Esophagus muscularis mucosa (tissue), 4 donors: ENCODE measurements at regions not wholly inside any gene's neighbourhood (a gene's known extent, or its start where the extent isn't known, plus 50 kb on each side); places are given as distances from the start of the nearest gene placed in this dataset.

Source experiments
- DNase-seq: peaks from one replicate; pipeline ENCODE4 v3.0.0-alpha.2; 2017; ENCODE audit errors: extremely low spot score
- H3K27ac ChIP-seq, 4 donors: fragments of 200-600 bp; sonication (generic); replicated peaks in 1 of 4; 1 replicate in 3 of 4; 2 replicates in 1 of 4; pipeline ENCODE4 v1.5.1; 2016 to 2019; ENCODE audit warnings: mild to moderate bottlenecking in 1 of 4
- H3K27me3 ChIP-seq, 4 donors: fragments of 200-600 bp; sonication (generic); one replicate each; pipeline versions ENCODE4 v1.5.1 to v1.6.0; 2016 to 2019
- H3K36me3 ChIP-seq, 4 donors: fragments of 200-600 bp; sonication (generic); one replicate each; pipeline ENCODE4 v1.5.1; 2016 to 2019
- H3K4me1 ChIP-seq, 4 donors: fragments of 200-600 bp; sonication (generic); one replicate each; pipeline ENCODE4 v1.5.1; 2016 to 2019
- H3K4me3 ChIP-seq, 4 donors: fragments of 200-600 bp; sonication (generic); 1 replicate in 2 of 4; 2 replicates in 2 of 4; pipeline ENCODE4 v1.5.1; 2016 to 2019; ENCODE audit warnings: mild to moderate bottlenecking in 4 of 4, moderate library complexity in 1 of 4
- H3K9me3 ChIP-seq, 4 donors: fragments of 200-600 bp; sonication (generic); 1 replicate in 3 of 4; 2 replicates in 1 of 4; pipeline ENCODE4 v1.5.1; 2016 to 2019
- EP300 ChIP-seq: sonication (generic); formaldehyde crosslinking; IDR thresholded peaks from one replicate; pipeline ENCODE4 v1.6.1; 2017; ENCODE audit warnings: antibody characterized with exemption
- POLR2A ChIP-seq: fragments of 450-650 bp; IDR thresholded peaks from one replicate; pipeline ENCODE4 v1.6.1; 2017; ENCODE audit warnings: antibody characterized with exemption, moderate library complexity, mild to moderate bottlenecking, low read depth
- POLR2AphosphoS5 ChIP-seq, 2 donors: sonication (generic); formaldehyde crosslinking; IDR thresholded peaks; one replicate each; pipeline ENCODE4 v1.6.1; 2017; ENCODE audit warnings: antibody characterized with exemption in 2 of 2
- WGBS: methylation state at CpG from one replicate; pipeline ENCODE4 v1.1.5; 2018; 5-methylcytosine and 5-hydroxymethylcytosine counted together
- intact Hi-C: fragments of 100-400 bp; cut with DNase I; formaldehyde crosslinking; loops from one replicate; pipeline ENCODE4 v1.15.1; 2023
- TF ChIP-seq, protein P1 (sequence below), 3 experiments: fragments of 200-600 bp in 2 of 3; fragments of 450-650 bp in 1 of 3; sonication (generic) in 2 of 3; IDR thresholded peaks; one replicate each; pipeline ENCODE4 v1.5.1; 2017 to 2019; ENCODE audit warnings: antibody characterized with exemption in 3 of 3, mild to moderate bottlenecking in 2 of 3, moderate library complexity in 1 of 3

DNA sequence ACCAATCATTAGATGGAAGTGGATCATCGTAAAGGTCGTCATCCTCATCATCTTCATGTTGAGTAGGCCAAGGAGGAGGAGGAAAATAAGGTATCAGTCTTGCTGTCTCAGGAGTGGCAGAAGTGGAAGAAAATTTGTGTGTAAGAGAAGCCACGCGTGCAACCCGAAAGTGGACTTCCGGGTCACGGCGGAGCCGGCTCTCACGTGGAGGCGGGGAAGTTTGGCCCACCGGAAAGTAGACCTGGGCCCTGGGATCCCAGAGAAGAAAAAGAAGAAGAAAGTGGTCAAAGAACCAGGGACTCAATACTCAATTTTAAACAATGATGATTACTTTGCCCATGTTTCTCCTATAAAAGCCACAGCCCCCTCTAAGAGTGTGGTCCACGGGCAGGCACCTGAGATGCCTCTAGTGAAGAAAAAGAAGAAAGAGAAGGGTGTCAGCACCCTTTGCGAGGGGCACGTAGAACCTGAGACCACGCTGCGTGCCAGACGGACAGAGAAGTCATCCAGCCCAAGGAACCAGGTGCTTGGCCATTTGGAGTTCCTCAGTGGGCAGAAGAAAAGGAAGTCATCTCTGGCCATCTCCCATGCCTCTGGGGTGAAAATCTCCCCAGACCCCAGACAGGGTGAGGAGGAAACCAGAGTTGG is 365.8 kb downstream of the BCAT1 start:
- 98% methylated on average over 18 of the region's 18 CpGs for WGBS
- DNase-seq, result no peak
- Histone ChIP-seq H3K9me3 (peaks cover 0 to 14% (median 8%) of the 10 kb centered on the region in 4 donors), H3K27me3 (no peaks in the 10 kb centered on the region), H3K27ac (no peak overlapping the region), H3K36me3 (no peaks in the 10 kb centered on the region), H3K4me3 (no peak overlapping the region), H3K4me1 (no peaks in the 10 kb centered on the region)
- no peak for TF ChIP-seq POLR2AphosphoS5 (IDR thresholded peaks at IDR 0.05)
- TF ChIP-seq, protein P1, sequence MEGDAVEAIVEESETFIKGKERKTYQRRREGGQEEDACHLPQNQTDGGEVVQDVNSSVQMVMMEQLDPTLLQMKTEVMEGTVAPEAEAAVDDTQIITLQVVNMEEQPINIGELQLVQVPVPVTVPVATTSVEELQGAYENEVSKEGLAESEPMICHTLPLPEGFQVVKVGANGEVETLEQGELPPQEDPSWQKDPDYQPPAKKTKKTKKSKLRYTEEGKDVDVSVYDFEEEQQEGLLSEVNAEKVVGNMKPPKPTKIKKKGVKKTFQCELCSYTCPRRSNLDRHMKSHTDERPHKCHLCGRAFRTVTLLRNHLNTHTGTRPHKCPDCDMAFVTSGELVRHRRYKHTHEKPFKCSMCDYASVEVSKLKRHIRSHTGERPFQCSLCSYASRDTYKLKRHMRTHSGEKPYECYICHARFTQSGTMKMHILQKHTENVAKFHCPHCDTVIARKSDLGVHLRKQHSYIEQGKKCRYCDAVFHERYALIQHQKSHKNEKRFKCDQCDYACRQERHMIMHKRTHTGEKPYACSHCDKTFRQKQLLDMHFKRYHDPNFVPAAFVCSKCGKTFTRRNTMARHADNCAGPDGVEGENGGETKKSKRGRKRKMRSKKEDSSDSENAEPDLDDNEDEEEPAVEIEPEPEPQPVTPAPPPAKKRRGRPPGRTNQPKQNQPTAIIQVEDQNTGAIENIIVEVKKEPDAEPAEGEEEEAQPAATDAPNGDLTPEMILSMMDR (IDR thresholded peaks at IDR 0.05), result no peak
- no peak for TF ChIP-seq EP300
- TF ChIP-seq POLR2A, result no peak
- intact Hi-C loops, result no loop called here

DNA sequence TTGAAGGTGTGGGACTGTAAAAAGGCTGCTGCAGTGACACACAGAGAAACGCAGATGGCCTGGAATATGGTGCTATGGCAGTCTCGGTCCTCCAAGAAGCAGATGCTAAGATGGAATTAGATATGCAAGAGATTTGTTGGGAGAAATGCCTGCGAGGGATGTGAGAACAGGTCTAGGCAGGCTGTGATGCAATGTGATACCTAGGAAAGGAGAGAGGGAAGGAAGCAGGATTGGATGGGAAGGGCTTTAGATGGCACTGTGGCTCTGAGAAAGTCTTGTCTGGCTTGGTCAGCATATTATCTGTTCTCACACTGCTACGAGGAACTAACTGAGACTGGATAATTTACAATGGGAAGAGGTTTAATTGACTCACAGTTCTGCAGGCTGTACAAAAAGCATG is 374.4 kb downstream of the BCAT1 start:
- WGBS, result 87% methylated on average over 4 of the region's 4 CpGs
- Histone ChIP-seq H3K27me3 (no peaks in the 10 kb centered on the region), H3K27ac (no peak overlapping the region), H3K36me3 (no peaks in the 10 kb centered on the region), H3K4me1 (no peaks in the 10 kb centered on the region), H3K4me3 (no peak overlapping the region), H3K9me3 (peaks cover 0 to 8% (median 3%) of the 10 kb centered on the region in 4 donors)
- intact Hi-C loops, result no loop called here
- no peak for TF ChIP-seq EP300
- no peak for TF ChIP-seq POLR2A
- no peak for TF ChIP-seq POLR2AphosphoS5 (IDR thresholded peaks at IDR 0.05)
- TF ChIP-seq, protein P1 (IDR thresholded peaks at IDR 0.05), result no peak
- DNase-seq, result no peak

DNA sequence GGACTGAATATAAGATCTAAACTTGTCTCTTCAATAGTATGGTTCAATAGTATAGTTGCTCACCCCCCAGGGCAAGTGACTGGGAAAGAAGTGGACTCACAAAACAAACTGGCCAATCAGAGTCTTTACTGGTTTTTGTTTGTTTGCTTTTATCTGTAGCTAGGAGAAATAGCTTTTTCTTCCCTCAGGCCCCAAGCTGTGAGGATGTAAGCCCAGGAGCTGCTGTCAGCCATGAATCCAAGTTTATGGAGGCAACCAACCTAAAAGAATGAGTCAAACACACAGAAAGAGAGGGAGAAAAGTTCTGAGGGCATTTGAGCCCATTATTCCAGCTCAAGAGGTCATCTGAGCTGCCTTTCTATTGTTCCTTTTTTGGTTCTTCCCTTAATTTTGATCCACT is 375.3 kb downstream of the BCAT1 start:
- Histone ChIP-seq H3K4me1 (no peaks in the 10 kb centered on the region), H3K4me3 (no peak overlapping the region), H3K9me3 (no peaks in the 10 kb centered on the region), H3K36me3 (no peaks in the 10 kb centered on the region), H3K27me3 (no peaks in the 10 kb centered on the region), H3K27ac (no peak overlapping the region)
- no peak for DNase-seq
- intact Hi-C loops, result no loop called here
- TF ChIP-seq, protein P1 (IDR thresholded peaks at IDR 0.05), result no peak
- no peak for TF ChIP-seq POLR2AphosphoS5 (IDR thresholded peaks at IDR 0.05)
- no peak for TF ChIP-seq POLR2A
- TF ChIP-seq EP300, result no peak

DNA sequence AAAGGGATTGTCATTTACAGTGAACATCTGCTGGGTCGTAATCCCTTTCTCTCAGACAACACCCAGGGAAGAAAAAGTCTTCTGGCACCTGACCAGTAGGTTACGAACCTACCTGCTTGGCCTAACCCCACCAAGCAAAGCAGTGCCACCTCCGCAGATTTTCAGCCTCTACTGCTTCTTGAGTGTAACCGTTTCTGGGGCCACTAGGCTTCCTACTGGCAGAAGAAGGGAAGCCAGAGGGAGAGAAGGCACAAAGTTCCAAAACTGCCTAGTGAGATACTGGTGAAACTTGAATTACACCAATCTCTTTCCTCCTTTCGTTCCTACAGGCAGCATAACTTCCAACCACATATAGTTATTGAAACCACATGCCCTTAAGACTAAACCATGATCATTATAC is 383.6 kb downstream of the BCAT1 start:
- Histone ChIP-seq H3K27me3 (peaks cover 0 to 28% (median 3%) of the 10 kb centered on the region in 4 donors), H3K9me3 (no peaks in the 10 kb centered on the region), H3K4me1 (peaks cover 0 to 28% (median 21%) of the 10 kb centered on the region in 4 donors), H3K4me3 (no peak overlapping the region), H3K27ac (no peak overlapping the region), H3K36me3 (no peaks in the 10 kb centered on the region)
- intact Hi-C loops, result no loop called here
- WGBS, result 88% methylated on average over 5 of the region's 5 CpGs
- DNase-seq, result no peak
- TF ChIP-seq, protein P1 (IDR thresholded peaks at IDR 0.05), result no peak
- no peak for TF ChIP-seq EP300
- no peak for TF ChIP-seq POLR2A
- TF ChIP-seq POLR2AphosphoS5 (IDR thresholded peaks at IDR 0.05), result no peak
